ENCODE measurements at regions not wholly inside any gene's neighbourhood (a gene's known extent, or its start where the extent isn't known, plus 50 kb on each side); places are given as distances from the start of the nearest gene placed in this dataset.

- TF ChIP-seq CTCF (IDR thresholded peaks at IDR 0.05) (no peak), ZFX (IDR thresholded peaks at IDR 0.05; ENCODE audit: borderline replicate concordance) (no peak)
Observed at GRCh38 chr10:21424459-21424861, 101.0 kb downstream of the SKIDA1 start.
